Heart left ventricle (tissue), 16 donors: ENCODE measurements at regions not wholly inside any gene's neighbourhood (a gene's known extent, or its start where the extent isn't known, plus 50 kb on each side); places are given as distances from the start of the nearest gene placed in this dataset.

Experiments used
- ATAC-seq, 4 donors: fragments of 200-7000 bp; cut with Tn5 transposase; one replicate each; pipeline ENCODE4 v1.9.1; 2020 to 2022; ENCODE audit warnings: moderate library complexity in 4 of 4, mild to moderate bottlenecking in 3 of 4, moderate number of reproducible peaks in 1 of 4
- DNase-seq, 5 donors: peaks; one replicate each; pipeline ENCODE4 v3.0.0-alpha.2; 2020
- H3K27ac ChIP-seq, 12 donors: fragments of 200-600 bp; sonication (generic) in 4 of 12; one replicate each; pipeline versions ENCODE4 v1.5.0 to v1.8.0; 2016 to 2022; ENCODE audit warnings: mild to moderate bottlenecking in 2 of 12
- H3K27me3 ChIP-seq, 9 donors: fragments of 200-600 bp; sonication (generic) in 2 of 9; one replicate each; pipeline versions ENCODE4 v1.5.1 to v1.8.0; 2016 to 2022; ENCODE audit warnings: mild to moderate bottlenecking in 3 of 9
- H3K36me3 ChIP-seq, 9 donors: fragments of 200-600 bp; sonication (generic) in 2 of 9; one replicate each; pipeline versions ENCODE4 v1.5.0 to v1.8.0; 2018 to 2022; ENCODE audit warnings: mild to moderate bottlenecking in 2 of 9
- H3K4me1 ChIP-seq, 12 donors: fragments of 200-600 bp; sonication (generic) in 4 of 12; one replicate each; pipeline versions ENCODE4 v1.5.0 to v1.8.0; 2016 to 2022; ENCODE audit warnings: mild to moderate bottlenecking in 3 of 12
- H3K4me3 ChIP-seq, 12 donors: fragments of 200-600 bp; sonication (generic) in 4 of 12; one replicate each; pipeline versions ENCODE4 v1.5.0 to v1.8.0; 2017 to 2022; ENCODE audit warnings: mild to moderate bottlenecking in 9 of 12, moderate library complexity in 4 of 12
- H3K9me3 ChIP-seq, 12 donors: fragments of 200-600 bp; sonication (generic) in 4 of 12; one replicate each; pipeline versions ENCODE4 v1.5.0 to v1.8.0; 2016 to 2022; ENCODE audit warnings: mild to moderate bottlenecking in 1 of 12
- CTCF ChIP-seq, 12 donors: fragments of 200-600 bp; sonication (generic) in 4 of 12; IDR thresholded peaks; one replicate each; pipeline versions ENCODE4 v1.5.0 to v1.8.0; 2018 to 2022; ENCODE audit warnings: antibody characterized with exemption in 12 of 12, mild to moderate bottlenecking in 5 of 12
- POLR2A ChIP-seq, 2 donors: fragments of 450-650 bp; IDR thresholded peaks; one replicate each; pipeline ENCODE4 v1.6.1; 2017; ENCODE audit warnings: antibody characterized with exemption in 2 of 2, mild to moderate bottlenecking in 2 of 2, moderate library complexity in 2 of 2
- WGBS, 4 donors: extraction: QIAGEN DNeasy Blood & Tissue Kit in 2 of 4; methylation state at CpG; one replicate each; pipeline versions ENCODE4 v1.1.5 to v1.1.7; 2013 to 2018; 5-methylcytosine and 5-hydroxymethylcytosine counted together
- intact Hi-C, 10 donors: fragments of 100-400 bp; cut with DNase I; formaldehyde crosslinking; loops; one replicate each; pipeline versions ENCODE4 v1.11.1 to v1.14.2; 2022
- donor health status: ischemic (EF 13 %, LVEDD 7.1; RV severe dilation, severe dysfunction).
- donor health status: healthy with polysubstance abuse.
- donor health status: DM: no; HTN: yes; CAD: no.
- donor health status: DM: no; HTN: no; CAD: no.
- donor health status: ischemic (EF 25% LVEDD 6.9; RV normal size, moderate dysfunction).
- donor health status: ischemic (EF 25% LVEDD 5.7; RV mildly dilated, moderate dysfunction).
- donor health status: healthy.
- donor health status: DM: yes; HTN: yes; CAD: no.
- donor health status: ischemic (EF 35%, LVEDD 5.7; RV mildly dilated, moderate dysfunction).
- donor health status: nonischemic (EF 11% LVEDD 7.7; RV severe dilation, severe dysfunction).
- donor health status: DM: yes; HTN: yes; CAD: no.
- donor health status: PGD.
- donor health status: ischemic (EF 29% LVEDD 5.4; RV normal size, mild dysfunction).
- donor health status: nonischemic (EF 23%, LVEDD 6.1; RV moderate dilation, normal function).

- ATAC-seq, result no peak
- intact Hi-C loops, result no loop called here
Observed at GRCh38 chr6:67667637-67668422, 967.3 kb upstream of the ADGRB3 start.

GRCh38 chr6:67666177-67666964, 968.7 kb upstream of the ADGRB3 start:
- no peak overlapping the region for H3K27ac ChIP-seq
- ATAC-seq (no peak), DNase-seq (no peak)
- intact Hi-C loops, result no loop called here
- TF ChIP-seq POLR2A (IDR thresholded peaks at IDR 0.05), result no peak
- no peak for TF ChIP-seq CTCF (IDR thresholded peaks at IDR 0.05)
- no peaks in the 10 kb centered on the region for H3K4me1 ChIP-seq
- H3K9me3 ChIP-seq, result peaks cover 0 to 9% (median 1%) of the 10 kb centered on the region in 12 donors
- no peaks in the 10 kb centered on the region for H3K27me3 ChIP-seq
- 63 to 68% (median 65%) methylated on average over 4 of the region's 4 CpGs for WGBS, 4 donors
- no peak overlapping the region for H3K4me3 ChIP-seq
- no peaks in the 10 kb centered on the region for H3K36me3 ChIP-seq

More at GRCh38 chr6:67667637-67668422, 967.3 kb upstream of the ADGRB3 start:
- DNase-seq, result no peak
- no peak for TF ChIP-seq CTCF (IDR thresholded peaks at IDR 0.05)
- TF ChIP-seq POLR2A (IDR thresholded peaks at IDR 0.05), result no peak
- Histone ChIP-seq H3K27me3 (no peaks in the 10 kb centered on the region), H3K4me1 (no peaks in the 10 kb centered on the region), H3K4me3 (no peak overlapping the region), H3K9me3 (peaks cover 0 to 23% (median 5%) of the 10 kb centered on the region in 12 donors), H3K27ac (no peak overlapping the region), H3K36me3 (no peaks in the 10 kb centered on the region)
- 75 to 84% (median 79%) methylated on average over 2 of the region's 2 CpGs for WGBS, 4 donors

GRCh38 chr6:67664942-67665341, 970.1 kb upstream of the ADGRB3 start:
- H3K27ac ChIP-seq, result no peak overlapping the region
- DNase-seq, result no peak
- H3K9me3 ChIP-seq, result no peaks in the 10 kb centered on the region
- H3K4me3 ChIP-seq, result no peak overlapping the region
- H3K27me3 ChIP-seq, result no peaks in the 10 kb centered on the region
- no peaks in the 10 kb centered on the region for H3K4me1 ChIP-seq
- ATAC-seq, result no peak
- H3K36me3 ChIP-seq, result no peaks in the 10 kb centered on the region
- intact Hi-C loops, result no loop called here
- 80 to 84% (median 82%) methylated on average over 5 of the region's 5 CpGs for WGBS, 4 donors
- TF ChIP-seq POLR2A (IDR thresholded peaks at IDR 0.05) (no peak), CTCF (IDR thresholded peaks at IDR 0.05) (no peak)
